B cell (primary cell): ENCODE measurements at regions not wholly inside any gene's neighbourhood (a gene's known extent, or its start where the extent isn't known, plus 50 kb on each side); places are given as distances from the start of the nearest gene placed in this dataset.

Experiments
- EZH2 ChIP-seq: IDR thresholded peaks from 2 replicates; pipeline ENCODE4 v1.6.1; 2012; ENCODE audit warnings: borderline replicate concordance, low read depth, mild to moderate bottlenecking, moderate library complexity, low read length; ENCODE audit not compliant: insufficient read depth, poor library complexity, severe bottlenecking
- TF ChIP-seq, protein P1 (sequence below): fragments of 200-600 bp; IDR thresholded peaks from one replicate; pipeline ENCODE4 v1.8.0; 2022; ENCODE audit warnings: antibody characterized with exemption, mild to moderate bottlenecking

DNA sequence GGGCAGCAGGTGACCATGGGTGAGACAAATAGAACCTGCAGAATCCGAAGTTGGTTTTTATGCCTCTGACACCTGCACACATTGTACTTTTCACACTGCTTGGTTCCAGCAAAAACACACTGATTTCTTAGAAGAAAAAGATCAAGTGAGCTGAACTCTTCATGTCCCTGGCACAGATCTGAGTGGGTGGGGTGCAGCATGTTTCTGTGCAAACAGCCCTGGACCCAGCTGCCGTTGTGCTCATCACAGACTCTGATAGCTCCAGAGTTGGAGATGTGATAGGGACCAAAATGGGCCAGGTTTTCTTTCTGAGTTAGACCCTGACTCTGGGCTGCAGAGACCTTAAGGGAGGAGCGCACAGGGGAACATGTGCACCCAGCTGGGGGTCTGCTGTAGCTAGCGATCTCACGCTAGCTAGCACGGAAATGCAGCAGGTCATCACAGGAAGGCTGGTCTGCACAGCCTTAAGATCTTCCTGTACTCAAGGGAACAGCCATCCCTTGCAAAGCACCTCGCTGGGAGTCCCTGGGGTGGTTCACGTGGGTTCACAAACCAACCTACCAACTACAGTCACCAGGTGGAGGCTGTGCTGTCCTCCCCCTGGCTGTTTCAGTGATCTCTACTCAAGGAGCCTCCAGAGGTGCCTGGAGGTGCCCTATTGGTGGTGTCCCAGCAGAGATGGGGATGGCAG, 291.1 kb downstream of the PTPRU start:
- TF ChIP-seq, protein P1, sequence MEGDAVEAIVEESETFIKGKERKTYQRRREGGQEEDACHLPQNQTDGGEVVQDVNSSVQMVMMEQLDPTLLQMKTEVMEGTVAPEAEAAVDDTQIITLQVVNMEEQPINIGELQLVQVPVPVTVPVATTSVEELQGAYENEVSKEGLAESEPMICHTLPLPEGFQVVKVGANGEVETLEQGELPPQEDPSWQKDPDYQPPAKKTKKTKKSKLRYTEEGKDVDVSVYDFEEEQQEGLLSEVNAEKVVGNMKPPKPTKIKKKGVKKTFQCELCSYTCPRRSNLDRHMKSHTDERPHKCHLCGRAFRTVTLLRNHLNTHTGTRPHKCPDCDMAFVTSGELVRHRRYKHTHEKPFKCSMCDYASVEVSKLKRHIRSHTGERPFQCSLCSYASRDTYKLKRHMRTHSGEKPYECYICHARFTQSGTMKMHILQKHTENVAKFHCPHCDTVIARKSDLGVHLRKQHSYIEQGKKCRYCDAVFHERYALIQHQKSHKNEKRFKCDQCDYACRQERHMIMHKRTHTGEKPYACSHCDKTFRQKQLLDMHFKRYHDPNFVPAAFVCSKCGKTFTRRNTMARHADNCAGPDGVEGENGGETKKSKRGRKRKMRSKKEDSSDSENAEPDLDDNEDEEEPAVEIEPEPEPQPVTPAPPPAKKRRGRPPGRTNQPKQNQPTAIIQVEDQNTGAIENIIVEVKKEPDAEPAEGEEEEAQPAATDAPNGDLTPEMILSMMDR: no peak
- no peak for TF ChIP-seq EZH2
